ENCODE measurements at regions not wholly inside any gene's neighbourhood (a gene's known extent, or its start where the extent isn't known, plus 50 kb on each side); places are given as distances from the start of the nearest gene placed in this dataset.

DNA sequence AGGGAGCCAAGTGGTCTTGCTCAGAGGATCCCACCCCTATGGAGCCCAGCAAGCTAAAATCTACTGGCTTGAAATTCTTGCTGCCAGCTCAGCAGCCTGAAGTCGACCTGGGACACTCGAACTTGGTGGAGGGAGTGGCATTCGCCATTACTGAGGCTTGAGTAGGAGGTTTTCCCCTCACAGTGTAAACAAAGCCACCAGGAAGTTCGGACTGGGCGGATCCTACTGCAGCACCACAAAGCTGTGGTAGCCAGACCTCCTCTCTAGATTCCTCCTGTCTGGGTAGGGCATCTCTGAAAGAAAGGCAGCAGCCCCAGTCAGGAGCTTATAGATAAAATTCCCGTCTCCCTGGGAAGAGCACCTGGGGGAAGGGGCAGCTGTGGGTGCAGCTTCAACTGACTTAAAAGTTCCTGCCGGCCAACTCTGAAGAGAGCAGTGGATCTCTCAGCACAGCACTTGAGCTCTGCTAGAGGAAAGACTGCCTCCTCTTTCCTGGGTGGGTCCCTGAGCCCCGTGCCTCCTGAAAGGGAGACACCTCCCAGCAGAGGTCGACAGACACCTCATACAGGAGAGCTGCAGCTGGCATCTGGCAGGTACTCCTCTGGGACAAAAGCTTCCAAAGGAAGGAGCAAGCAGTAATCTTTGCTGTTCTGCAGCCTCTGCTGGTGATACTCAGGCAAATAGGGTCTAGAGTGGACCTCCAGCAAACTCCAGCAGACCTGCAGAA, 576.3 kb upstream of the NECTIN3 start:
- TF ChIP-seq, protein P1, sequence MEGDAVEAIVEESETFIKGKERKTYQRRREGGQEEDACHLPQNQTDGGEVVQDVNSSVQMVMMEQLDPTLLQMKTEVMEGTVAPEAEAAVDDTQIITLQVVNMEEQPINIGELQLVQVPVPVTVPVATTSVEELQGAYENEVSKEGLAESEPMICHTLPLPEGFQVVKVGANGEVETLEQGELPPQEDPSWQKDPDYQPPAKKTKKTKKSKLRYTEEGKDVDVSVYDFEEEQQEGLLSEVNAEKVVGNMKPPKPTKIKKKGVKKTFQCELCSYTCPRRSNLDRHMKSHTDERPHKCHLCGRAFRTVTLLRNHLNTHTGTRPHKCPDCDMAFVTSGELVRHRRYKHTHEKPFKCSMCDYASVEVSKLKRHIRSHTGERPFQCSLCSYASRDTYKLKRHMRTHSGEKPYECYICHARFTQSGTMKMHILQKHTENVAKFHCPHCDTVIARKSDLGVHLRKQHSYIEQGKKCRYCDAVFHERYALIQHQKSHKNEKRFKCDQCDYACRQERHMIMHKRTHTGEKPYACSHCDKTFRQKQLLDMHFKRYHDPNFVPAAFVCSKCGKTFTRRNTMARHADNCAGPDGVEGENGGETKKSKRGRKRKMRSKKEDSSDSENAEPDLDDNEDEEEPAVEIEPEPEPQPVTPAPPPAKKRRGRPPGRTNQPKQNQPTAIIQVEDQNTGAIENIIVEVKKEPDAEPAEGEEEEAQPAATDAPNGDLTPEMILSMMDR (IDR thresholded peaks at IDR 0.05; ENCODE audit: insufficient read depth, low read length): no peak
- TF ChIP-seq POLR2AphosphoS5 (IDR thresholded peaks at IDR 0.05; ENCODE audit: low read depth): no peak
